Ovary (tissue), 3 donors: ENCODE measurements at regions not wholly inside any gene's neighbourhood (a gene's known extent, or its start where the extent isn't known, plus 50 kb on each side); places are given as distances from the start of the nearest gene placed in this dataset.

ENCODE experiments used
- EP300 ChIP-seq: sonication (generic); formaldehyde crosslinking; IDR thresholded peaks from one replicate; pipeline ENCODE4 v1.6.1; 2017; ENCODE audit warnings: antibody characterized with exemption
- POLR2A ChIP-seq: fragments of 450-650 bp; IDR thresholded peaks from one replicate; pipeline ENCODE4 v1.6.1; 2017; ENCODE audit warnings: antibody characterized with exemption, mild to moderate bottlenecking, moderate library complexity
- TF ChIP-seq, protein P1 (sequence below), 3 donors: fragments of 450-650 bp in 2 of 3; fragments of 200-600 bp in 1 of 3; IDR thresholded peaks; one replicate each; pipeline versions ENCODE4 v1.5.1 to v1.8.0; 2016 to 2022; ENCODE audit warnings: antibody characterized with exemption in 3 of 3, mild to moderate bottlenecking in 1 of 3
- donor health status: DM: no; HTN: no; CAD: no.

DNA sequence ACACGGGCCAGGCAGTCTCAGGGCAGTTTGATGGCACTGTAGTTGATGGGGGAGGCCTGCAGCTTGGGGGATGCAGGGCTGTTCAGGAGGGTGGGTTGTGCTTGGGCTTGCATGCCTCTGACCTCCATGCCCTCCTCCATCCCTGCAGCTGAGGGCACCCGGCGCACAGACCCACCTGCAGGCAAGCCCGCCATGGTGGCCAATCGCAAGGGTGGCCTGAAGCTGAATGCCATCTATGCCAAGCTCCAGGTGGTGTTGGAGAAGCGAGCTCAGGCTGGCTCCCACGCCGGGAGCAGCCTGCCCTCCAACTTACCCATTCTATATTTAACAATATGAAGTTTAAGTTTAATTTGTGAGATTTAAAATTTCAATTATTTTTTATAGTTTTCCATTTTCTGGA lies 228.7 kb upstream of the DPH6 start:
- TF ChIP-seq, protein P1, sequence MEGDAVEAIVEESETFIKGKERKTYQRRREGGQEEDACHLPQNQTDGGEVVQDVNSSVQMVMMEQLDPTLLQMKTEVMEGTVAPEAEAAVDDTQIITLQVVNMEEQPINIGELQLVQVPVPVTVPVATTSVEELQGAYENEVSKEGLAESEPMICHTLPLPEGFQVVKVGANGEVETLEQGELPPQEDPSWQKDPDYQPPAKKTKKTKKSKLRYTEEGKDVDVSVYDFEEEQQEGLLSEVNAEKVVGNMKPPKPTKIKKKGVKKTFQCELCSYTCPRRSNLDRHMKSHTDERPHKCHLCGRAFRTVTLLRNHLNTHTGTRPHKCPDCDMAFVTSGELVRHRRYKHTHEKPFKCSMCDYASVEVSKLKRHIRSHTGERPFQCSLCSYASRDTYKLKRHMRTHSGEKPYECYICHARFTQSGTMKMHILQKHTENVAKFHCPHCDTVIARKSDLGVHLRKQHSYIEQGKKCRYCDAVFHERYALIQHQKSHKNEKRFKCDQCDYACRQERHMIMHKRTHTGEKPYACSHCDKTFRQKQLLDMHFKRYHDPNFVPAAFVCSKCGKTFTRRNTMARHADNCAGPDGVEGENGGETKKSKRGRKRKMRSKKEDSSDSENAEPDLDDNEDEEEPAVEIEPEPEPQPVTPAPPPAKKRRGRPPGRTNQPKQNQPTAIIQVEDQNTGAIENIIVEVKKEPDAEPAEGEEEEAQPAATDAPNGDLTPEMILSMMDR (IDR thresholded peaks at IDR 0.05): no peak
- TF ChIP-seq POLR2A: no peak
- TF ChIP-seq EP300: no peak
